T-helper 1 cell treated with Interleukin-12 subunit alpha and Interleukin-12 subunit beta and Interleukin-4 antibody, amounts not matched to agents 30 μg/mL and 1 μg/mL, for 36 hours (primary cell): ENCODE measurements at regions not wholly inside any gene's neighbourhood (a gene's known extent, or its start where the extent isn't known, plus 50 kb on each side); places are given as distances from the start of the nearest gene placed in this dataset.

Source experiments
- H3K27ac Mint-ChIP-seq: one replicate; pipeline ENCODE4 v1.8.0; 2021; ENCODE audit warnings: mild to moderate bottlenecking, mixed read lengths
- H3K27me3 Mint-ChIP-seq: one replicate; pipeline ENCODE4 v1.8.0; 2021; ENCODE audit warnings: low read depth, mixed read lengths
- H3K36me3 Mint-ChIP-seq: one replicate; pipeline ENCODE4 v1.8.0; 2021; ENCODE audit warnings: low read depth, mixed read lengths
- H3K4me1 Mint-ChIP-seq: one replicate; pipeline ENCODE4 v1.8.0; 2021; ENCODE audit warnings: low read depth, mixed read lengths
- H3K4me3 Mint-ChIP-seq: one replicate; pipeline ENCODE4 v1.8.0; 2021; ENCODE audit warnings: mild to moderate bottlenecking, moderate library complexity, mixed read lengths
- H3K9me3 Mint-ChIP-seq: one replicate; pipeline ENCODE4 v1.8.0; 2021; ENCODE audit warnings: mixed read lengths

GRCh38 chr6:40323881-40324634 is 263.1 kb downstream of the LRFN2 start:
- Mint-ChIP-seq H3K9me3 (peaks cover 2% of the 10 kb centered on the region), H3K4me1 (peaks cover 35% of the 10 kb centered on the region), H3K27ac (no peak overlapping the region), H3K4me3 (no peak overlapping the region), H3K36me3 (peaks cover 3% of the 10 kb centered on the region), H3K27me3 (peaks cover 53% of the 10 kb centered on the region)

GRCh38 chr6:40322336-40322735 is 264.8 kb downstream of the LRFN2 start:
- Mint-ChIP-seq H3K27ac (no peak overlapping the region), H3K9me3 (peaks cover 7% of the 10 kb centered on the region), H3K4me3 (no peak overlapping the region), H3K27me3 (peaks cover 53% of the 10 kb centered on the region), H3K4me1 (peaks cover 23% of the 10 kb centered on the region), H3K36me3 (peaks cover 3% of the 10 kb centered on the region)

- H3K4me3 Mint-ChIP-seq, result no peak overlapping the region
- peaks cover 7% of the 10 kb centered on the region for H3K9me3 Mint-ChIP-seq
- H3K27ac Mint-ChIP-seq, result no peak overlapping the region
- peaks cover 16% of the 10 kb centered on the region for H3K4me1 Mint-ChIP-seq
- peaks cover 3% of the 10 kb centered on the region for H3K36me3 Mint-ChIP-seq
- peaks cover 60% of the 10 kb centered on the region for H3K27me3 Mint-ChIP-seq
Observed at GRCh38 chr6:40321616-40322015, 265.5 kb downstream of the LRFN2 start.

- Mint-ChIP-seq H3K27me3 (peaks cover 66% of the 10 kb centered on the region), H3K4me3 (no peak overlapping the region), H3K4me1 (peaks cover 10% of the 10 kb centered on the region)
Observed at GRCh38 chr6:40320947-40321346, 266.2 kb downstream of the LRFN2 start.

GRCh38 chr6:40320441-40320840 is 266.7 kb downstream of the LRFN2 start:
- Mint-ChIP-seq H3K27me3 (peaks cover 64% of the 10 kb centered on the region), H3K9me3 (peaks cover 7% of the 10 kb centered on the region), H3K27ac (no peak overlapping the region)

More at GRCh38 chr6:40320947-40321346, 266.2 kb downstream of the LRFN2 start:
- Mint-ChIP-seq H3K27ac (no peak overlapping the region), H3K36me3 (peaks cover 3% of the 10 kb centered on the region), H3K9me3 (peaks cover 7% of the 10 kb centered on the region)

GRCh38 chr6:40319124-40319523 is 268.0 kb downstream of the LRFN2 start:
- Mint-ChIP-seq H3K4me1 (peaks cover 7% of the 10 kb centered on the region), H3K36me3 (no peaks in the 10 kb centered on the region), H3K4me3 (no peak overlapping the region), H3K27me3 (peaks cover 60% of the 10 kb centered on the region), H3K27ac (no peak overlapping the region), H3K9me3 (peaks cover 7% of the 10 kb centered on the region)

More at GRCh38 chr6:40320441-40320840, 266.7 kb downstream of the LRFN2 start:
- Mint-ChIP-seq H3K36me3 (peaks cover 3% of the 10 kb centered on the region), H3K4me1 (peaks cover 4% of the 10 kb centered on the region), H3K4me3 (no peak overlapping the region)

GRCh38 chr6:40315060-40315459 is 272.1 kb downstream of the LRFN2 start:
- no peak overlapping the region for H3K27ac Mint-ChIP-seq
- peaks cover 35% of the 10 kb centered on the region for H3K27me3 Mint-ChIP-seq
- peaks cover 7% of the 10 kb centered on the region for H3K9me3 Mint-ChIP-seq
- H3K4me3 Mint-ChIP-seq, result no peak overlapping the region
- peaks cover 7% of the 10 kb centered on the region for H3K4me1 Mint-ChIP-seq
- H3K36me3 Mint-ChIP-seq, result no peaks in the 10 kb centered on the region

- H3K36me3 Mint-ChIP-seq, result no peaks in the 10 kb centered on the region
- H3K4me3 Mint-ChIP-seq, result no peak overlapping the region
- H3K9me3 Mint-ChIP-seq, result peaks cover under 1% of the 10 kb centered on the region
- H3K4me1 Mint-ChIP-seq, result peaks cover 9% of the 10 kb centered on the region
- H3K27ac Mint-ChIP-seq, result no peak overlapping the region
- peaks cover 34% of the 10 kb centered on the region for H3K27me3 Mint-ChIP-seq
Observed at GRCh38 chr6:40313582-40313981, 273.6 kb downstream of the LRFN2 start.

- Mint-ChIP-seq H3K4me1 (peaks cover 10% of the 10 kb centered on the region), H3K4me3 (no peak overlapping the region), H3K36me3 (no peaks in the 10 kb centered on the region), H3K27me3 (peaks cover 39% of the 10 kb centered on the region), H3K9me3 (no peaks in the 10 kb centered on the region), H3K27ac (no peak overlapping the region)
Observed at GRCh38 chr6:40312213-40313015, 274.8 kb downstream of the LRFN2 start.

- H3K4me1 Mint-ChIP-seq, result peaks cover 3% of the 10 kb centered on the region
- no peaks in the 10 kb centered on the region for H3K36me3 Mint-ChIP-seq
- no peak overlapping the region for H3K4me3 Mint-ChIP-seq
- no peaks in the 10 kb centered on the region for H3K9me3 Mint-ChIP-seq
- H3K27me3 Mint-ChIP-seq, result peaks cover 54% of the 10 kb centered on the region
- H3K27ac Mint-ChIP-seq, result no peak overlapping the region
Observed at GRCh38 chr6:40308533-40309306, 278.4 kb downstream of the LRFN2 start.

GRCh38 chr6:40307712-40308111 is 279.5 kb downstream of the LRFN2 start:
- no peaks in the 10 kb centered on the region for H3K36me3 Mint-ChIP-seq
- H3K4me3 Mint-ChIP-seq, result no peak overlapping the region
- H3K27ac Mint-ChIP-seq, result no peak overlapping the region
- H3K4me1 Mint-ChIP-seq, result peaks cover 3% of the 10 kb centered on the region
- no peaks in the 10 kb centered on the region for H3K9me3 Mint-ChIP-seq
- peaks cover 46% of the 10 kb centered on the region for H3K27me3 Mint-ChIP-seq

GRCh38 chr6:40302856-40303454 is 284.2 kb downstream of the LRFN2 start:
- H3K4me3 Mint-ChIP-seq, result no peak overlapping the region
- no peaks in the 10 kb centered on the region for H3K9me3 Mint-ChIP-seq
- H3K27ac Mint-ChIP-seq, result no peak overlapping the region
- no peaks in the 10 kb centered on the region for H3K4me1 Mint-ChIP-seq
- peaks cover 35% of the 10 kb centered on the region for H3K27me3 Mint-ChIP-seq
- no peaks in the 10 kb centered on the region for H3K36me3 Mint-ChIP-seq

GRCh38 chr6:40299681-40300080 is 287.5 kb downstream of the LRFN2 start:
- H3K4me1 Mint-ChIP-seq, result peaks cover 3% of the 10 kb centered on the region
- H3K9me3 Mint-ChIP-seq, result no peaks in the 10 kb centered on the region
- H3K36me3 Mint-ChIP-seq, result no peaks in the 10 kb centered on the region
- H3K27me3 Mint-ChIP-seq, result peaks cover 5% of the 10 kb centered on the region
- H3K4me3 Mint-ChIP-seq, result no peak overlapping the region
- H3K27ac Mint-ChIP-seq, result no peak overlapping the region

- H3K27me3 Mint-ChIP-seq, result peaks cover 4% of the 10 kb centered on the region
Observed at GRCh38 chr6:40298207-40298606, 289.0 kb downstream of the LRFN2 start.

More at GRCh38 chr6:40298207-40298606, 289.0 kb downstream of the LRFN2 start:
- peaks cover 3% of the 10 kb centered on the region for H3K4me1 Mint-ChIP-seq
- H3K9me3 Mint-ChIP-seq, result no peaks in the 10 kb centered on the region
- H3K27ac Mint-ChIP-seq, result no peak overlapping the region
- H3K36me3 Mint-ChIP-seq, result no peaks in the 10 kb centered on the region
- no peak overlapping the region for H3K4me3 Mint-ChIP-seq
